ENCODE measurements at regions not wholly inside any gene's neighbourhood (a gene's known extent, or its start where the extent isn't known, plus 50 kb on each side); places are given as distances from the start of the nearest gene placed in this dataset.
"Not testable (repeated sequence)": the region's sequence is repeated elsewhere in the genome, so short reads cannot be mapped to it uniquely, and the experiment has no call there.

DNA sequence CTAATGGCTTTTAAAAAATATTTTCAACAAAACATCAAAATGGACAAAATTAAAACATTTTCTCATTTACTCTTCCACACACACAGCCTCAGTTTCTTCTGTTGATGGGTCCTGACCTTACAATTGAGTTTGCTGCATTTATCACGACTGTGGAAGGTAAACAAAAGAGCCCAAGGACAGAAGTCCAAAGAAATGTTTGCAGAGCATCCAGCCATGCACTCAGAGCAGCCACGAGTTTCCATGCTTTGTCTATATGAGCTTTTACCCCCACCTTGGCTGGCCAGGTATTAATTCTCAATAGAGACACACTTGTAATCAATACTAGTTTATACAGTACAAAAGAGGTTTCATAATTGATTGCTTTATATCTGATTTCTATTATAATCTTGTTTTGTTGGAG lies 85.0 kb upstream of the WDFY3 start:
- intact Hi-C loops (cut with DNase I; ENCODE audit: low total_unique reads): no loop called here
- no peaks in the 10 kb centered on the region for H3K9me3 ChIP-seq

GRCh38 chr4:85054925-85055324 lies 88.4 kb upstream of the WDFY3 start:
- intact Hi-C loops (cut with DNase I; ENCODE audit: low total_unique reads); H3K27ac ChIP-seq; ATAC-seq; H3K4me1 ChIP-seq; H3K9me3 ChIP-seq; in situ Hi-C loops (cut with MboI; ENCODE audit: low sequenced_read_pairs in 4 of 4); H3K4me3 ChIP-seq; DNase-seq; H3K36me3 ChIP-seq; H3K27me3 ChIP-seq: not testable (repeated sequence)

More for the DNA sequence above, 85.0 kb upstream of the WDFY3 start:
- TF ChIP-seq, protein P1, sequence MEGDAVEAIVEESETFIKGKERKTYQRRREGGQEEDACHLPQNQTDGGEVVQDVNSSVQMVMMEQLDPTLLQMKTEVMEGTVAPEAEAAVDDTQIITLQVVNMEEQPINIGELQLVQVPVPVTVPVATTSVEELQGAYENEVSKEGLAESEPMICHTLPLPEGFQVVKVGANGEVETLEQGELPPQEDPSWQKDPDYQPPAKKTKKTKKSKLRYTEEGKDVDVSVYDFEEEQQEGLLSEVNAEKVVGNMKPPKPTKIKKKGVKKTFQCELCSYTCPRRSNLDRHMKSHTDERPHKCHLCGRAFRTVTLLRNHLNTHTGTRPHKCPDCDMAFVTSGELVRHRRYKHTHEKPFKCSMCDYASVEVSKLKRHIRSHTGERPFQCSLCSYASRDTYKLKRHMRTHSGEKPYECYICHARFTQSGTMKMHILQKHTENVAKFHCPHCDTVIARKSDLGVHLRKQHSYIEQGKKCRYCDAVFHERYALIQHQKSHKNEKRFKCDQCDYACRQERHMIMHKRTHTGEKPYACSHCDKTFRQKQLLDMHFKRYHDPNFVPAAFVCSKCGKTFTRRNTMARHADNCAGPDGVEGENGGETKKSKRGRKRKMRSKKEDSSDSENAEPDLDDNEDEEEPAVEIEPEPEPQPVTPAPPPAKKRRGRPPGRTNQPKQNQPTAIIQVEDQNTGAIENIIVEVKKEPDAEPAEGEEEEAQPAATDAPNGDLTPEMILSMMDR (IDR thresholded peaks at IDR 0.05 in 4 of 5, conservative IDR thresholded peaks at IDR 0.05 in 1 of 5): no peak
- TF ChIP-seq POLR2A (IDR thresholded peaks at IDR 0.05): no peak
- Histone ChIP-seq H3K4me1 (no peaks in the 10 kb centered on the region), H3K27ac (no peak overlapping the region), H3K27me3 (no peaks in the 10 kb centered on the region), H3K4me3 (no peak overlapping the region), H3K36me3 (no peaks in the 10 kb centered on the region)
- no peak for DNase-seq
- ATAC-seq: no peak
- in situ Hi-C loops (cut with MboI; ENCODE audit: low sequenced_read_pairs in 4 of 4): no loop called here

GRCh38 chr4:85058551-85058950 lies 92.1 kb upstream of the WDFY3 start:
- no peak overlapping the region for H3K4me3 ChIP-seq
- DNase-seq (no peak), ATAC-seq (no peak)
- H3K27me3 ChIP-seq: no peaks in the 10 kb centered on the region
- H3K27ac ChIP-seq: no peak overlapping the region
- TF ChIP-seq, protein P1 (IDR thresholded peaks at IDR 0.05 in 4 of 5, conservative IDR thresholded peaks at IDR 0.05 in 1 of 5): no peak
- TF ChIP-seq POLR2A (IDR thresholded peaks at IDR 0.05): no peak
- intact Hi-C loops (cut with DNase I; ENCODE audit: low total_unique reads) (no loop called here), in situ Hi-C loops (cut with MboI; ENCODE audit: low sequenced_read_pairs in 4 of 4) (no loop called here)
- no peaks in the 10 kb centered on the region for H3K9me3 ChIP-seq
- no peaks in the 10 kb centered on the region for H3K4me1 ChIP-seq
- no peaks in the 10 kb centered on the region for H3K36me3 ChIP-seq

- intact Hi-C loops (cut with DNase I; ENCODE audit: low total_unique reads) (no loop called here), in situ Hi-C loops (cut with MboI; ENCODE audit: low sequenced_read_pairs in 4 of 4) (no loop called here)
- no peak overlapping the region for H3K4me3 ChIP-seq
- ATAC-seq: no peak
- no peaks in the 10 kb centered on the region for H3K36me3 ChIP-seq
- H3K27ac ChIP-seq: no peak overlapping the region
- no peaks in the 10 kb centered on the region for H3K4me1 ChIP-seq
- H3K9me3 ChIP-seq: no peaks in the 10 kb centered on the region
- DNase-seq: no peak
- H3K27me3 ChIP-seq: no peaks in the 10 kb centered on the region
- TF ChIP-seq POLR2A (IDR thresholded peaks at IDR 0.05): no peak
- TF ChIP-seq, protein P1 (IDR thresholded peaks at IDR 0.05 in 4 of 5, conservative IDR thresholded peaks at IDR 0.05 in 1 of 5): no peak
Observed at GRCh38 chr4:85061974-85062373, 95.5 kb upstream of the WDFY3 start.

DNA sequence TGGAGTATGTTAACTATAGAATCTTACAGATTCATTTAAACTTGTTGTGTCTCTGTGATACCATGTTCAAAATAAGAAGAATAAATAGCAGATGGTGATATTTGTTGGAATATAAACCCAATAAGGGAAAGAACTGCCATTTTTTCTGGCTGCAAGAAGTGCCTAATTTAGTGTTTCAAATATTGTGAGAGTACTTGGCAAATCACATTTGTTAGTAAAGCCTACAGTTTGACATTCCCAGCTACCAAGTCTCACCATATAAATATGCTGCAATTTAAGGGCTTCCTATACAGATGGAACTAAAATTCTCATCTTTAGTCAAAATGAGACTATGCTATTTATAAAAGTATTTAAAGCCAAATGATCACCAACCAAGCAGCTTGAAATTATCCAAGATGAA lies 96.0 kb upstream of the WDFY3 start:
- H3K4me3 ChIP-seq: no peak overlapping the region
- ATAC-seq (no peak), DNase-seq (no peak)
- H3K27ac ChIP-seq: no peak overlapping the region
- H3K36me3 ChIP-seq: no peaks in the 10 kb centered on the region
- intact Hi-C loops (cut with DNase I; ENCODE audit: low total_unique reads): no loop called here
- no peaks in the 10 kb centered on the region for H3K9me3 ChIP-seq
- H3K27me3 ChIP-seq: no peaks in the 10 kb centered on the region
- no peaks in the 10 kb centered on the region for H3K4me1 ChIP-seq
- no peak for TF ChIP-seq POLR2A (IDR thresholded peaks at IDR 0.05)
- TF ChIP-seq, protein P1 (IDR thresholded peaks at IDR 0.05 in 4 of 5, conservative IDR thresholded peaks at IDR 0.05 in 1 of 5): no peak
- in situ Hi-C loops (cut with MboI; ENCODE audit: low sequenced_read_pairs in 4 of 4): no loop called here
